ENCODE measurements at regions not wholly inside any gene's neighbourhood (a gene's known extent, or its start where the extent isn't known, plus 50 kb on each side); places are given as distances from the start of the nearest gene placed in this dataset.

DNA sequence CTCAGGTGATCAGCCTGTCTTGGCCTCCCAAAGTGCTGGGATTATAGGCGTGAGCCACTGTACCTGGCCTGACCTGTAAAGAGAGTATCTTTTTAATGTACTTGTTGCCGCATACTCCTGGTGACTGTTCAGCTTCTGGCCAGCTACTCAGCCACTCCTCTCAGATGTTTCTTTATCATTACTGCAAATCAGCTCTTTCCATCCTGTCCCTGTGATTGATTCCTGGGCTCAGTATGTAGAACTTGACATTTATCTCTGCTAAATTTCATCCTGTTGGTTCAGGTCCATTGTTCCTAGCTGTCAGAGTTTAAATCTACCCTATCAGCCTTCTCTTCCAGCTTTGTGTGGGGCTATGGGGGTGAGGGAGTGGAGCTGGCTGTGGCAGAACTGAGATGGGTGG, 211.5 kb upstream of the ASIC2 start:
- ATAC-seq: no peak
- intact Hi-C loops (cut with DNase I): no loop called here
- DNase-seq (ENCODE audit: low spot score): no peak

GRCh38 chr17:33506889-33507650, 214.0 kb upstream of the ASIC2 start:
- ATAC-seq (no peak), DNase-seq (ENCODE audit: low spot score) (no peak)
- intact Hi-C loops (cut with DNase I): no loop called here

DNA sequence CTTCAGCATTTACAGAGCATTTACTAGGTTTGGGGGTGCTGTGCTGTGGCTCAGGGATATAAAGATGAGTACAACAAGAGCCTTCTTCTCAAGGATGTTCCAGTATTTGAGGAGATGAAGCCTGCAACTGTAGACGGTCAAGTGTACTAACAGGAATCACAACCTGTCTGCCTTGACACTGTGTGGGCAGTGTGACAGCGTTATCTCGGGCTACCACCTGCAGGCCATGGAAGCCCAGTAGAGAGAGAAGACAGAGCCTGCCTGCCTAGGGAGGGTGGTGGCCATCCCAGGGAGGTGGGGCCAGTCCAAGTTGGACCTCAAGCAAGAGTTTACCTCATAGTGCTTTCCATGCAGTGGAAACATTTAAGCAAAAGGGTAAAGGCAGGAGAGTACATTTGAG, 215.1 kb upstream of the ASIC2 start:
- intact Hi-C loops (cut with DNase I): no loop called here
- ATAC-seq: no peak
- DNase-seq (ENCODE audit: low spot score): no peak

GRCh38 chr17:33509331-33509730, 216.2 kb upstream of the ASIC2 start:
- ATAC-seq (no peak), DNase-seq (ENCODE audit: low spot score) (no peak)
- intact Hi-C loops (cut with DNase I): no loop called here

DNA sequence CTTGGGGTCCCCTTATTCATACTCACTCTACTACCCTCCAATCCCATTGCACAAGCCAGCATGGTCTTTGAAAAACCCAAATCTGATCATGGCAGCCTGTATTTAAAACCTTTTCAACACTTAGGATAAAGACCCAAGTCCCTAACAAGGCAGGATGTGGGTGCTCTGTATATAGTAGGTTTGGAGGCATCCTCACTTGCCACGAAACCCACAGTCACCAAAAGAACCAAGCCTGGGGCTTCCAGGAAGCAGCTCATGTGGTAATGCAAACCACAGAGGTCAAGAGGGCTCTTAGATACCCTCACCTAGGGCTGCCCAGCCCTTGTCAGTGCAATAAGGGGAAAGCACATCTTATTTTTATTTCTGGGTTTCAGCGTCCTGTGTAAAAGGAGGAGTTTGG, 218.6 kb upstream of the ASIC2 start:
- ATAC-seq: no peak
- intact Hi-C loops (cut with DNase I): no loop called here

GRCh38 chr17:33512113-33512512, 219.0 kb upstream of the ASIC2 start:
- no peak for ATAC-seq
- intact Hi-C loops (cut with DNase I): no loop called here
- no peak for DNase-seq (ENCODE audit: low spot score)

More for the DNA sequence above, 218.6 kb upstream of the ASIC2 start:
- no peak for DNase-seq (ENCODE audit: low spot score)

DNA sequence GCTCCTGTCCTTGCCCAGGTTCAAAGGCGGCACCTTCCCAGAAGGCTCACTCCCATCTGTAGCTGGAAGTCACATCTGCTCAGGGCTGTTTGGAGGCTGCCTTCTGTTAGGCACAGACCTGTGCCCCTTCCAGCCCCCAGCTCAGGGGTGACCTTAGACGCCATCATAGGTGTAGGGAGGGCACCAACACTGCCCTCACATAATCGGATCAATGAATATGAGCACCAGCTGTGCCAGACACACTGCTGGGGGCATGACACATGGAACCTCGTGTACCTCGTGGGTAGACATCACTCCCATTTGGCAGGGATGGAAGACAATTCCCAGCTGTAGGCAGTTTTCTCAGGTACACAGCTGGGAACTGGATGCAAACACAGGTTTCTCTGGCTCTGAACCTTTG, 220.7 kb upstream of the ASIC2 start:
- intact Hi-C loops (cut with DNase I): no loop called here
- DNase-seq (ENCODE audit: low spot score) (no peak), ATAC-seq (no peak)

- DNase-seq (ENCODE audit: low spot score): no peak
- no peak for ATAC-seq
- intact Hi-C loops (cut with DNase I): no loop called here
These were observed 221.3 kb upstream of the ASIC2 start for GRCh38 chr17:33514369-33514768.

DNA sequence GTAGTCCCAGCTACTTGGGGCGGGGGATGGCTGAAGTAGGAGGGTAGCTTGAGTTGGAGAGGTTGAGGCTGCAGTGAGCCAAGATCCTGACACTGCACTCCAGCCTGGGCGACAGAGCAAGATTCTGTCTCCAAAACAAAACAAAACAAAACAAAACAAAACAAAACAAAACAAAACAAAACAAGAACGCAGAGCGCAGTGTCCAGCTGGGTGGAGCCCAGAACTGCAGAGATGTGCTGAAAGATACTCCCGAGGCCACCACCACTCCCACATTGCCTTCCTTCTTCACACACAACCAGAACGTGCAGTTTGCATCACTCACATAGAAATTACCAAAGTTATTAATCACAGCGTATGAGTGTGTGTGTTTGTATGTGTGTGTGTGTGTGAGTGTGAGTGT, 222.9 kb upstream of the ASIC2 start:
- ATAC-seq (no peak), DNase-seq (ENCODE audit: low spot score) (no peak)
- intact Hi-C loops (cut with DNase I): no loop called here

GRCh38 chr17:33516645-33517044, 223.6 kb upstream of the ASIC2 start:
- DNase-seq (ENCODE audit: low spot score) (no peak), ATAC-seq (no peak)
- intact Hi-C loops (cut with DNase I): no loop called here

GRCh38 chr17:33517746-33518145, 224.7 kb upstream of the ASIC2 start:
- ATAC-seq: no peak
- intact Hi-C loops (cut with DNase I): no loop called here
- no peak for DNase-seq (ENCODE audit: low spot score)

GRCh38 chr17:33519692-33520091, 226.6 kb upstream of the ASIC2 start:
- ATAC-seq (no peak), DNase-seq (ENCODE audit: low spot score) (no peak)
- intact Hi-C loops (cut with DNase I): no loop called here

DNA sequence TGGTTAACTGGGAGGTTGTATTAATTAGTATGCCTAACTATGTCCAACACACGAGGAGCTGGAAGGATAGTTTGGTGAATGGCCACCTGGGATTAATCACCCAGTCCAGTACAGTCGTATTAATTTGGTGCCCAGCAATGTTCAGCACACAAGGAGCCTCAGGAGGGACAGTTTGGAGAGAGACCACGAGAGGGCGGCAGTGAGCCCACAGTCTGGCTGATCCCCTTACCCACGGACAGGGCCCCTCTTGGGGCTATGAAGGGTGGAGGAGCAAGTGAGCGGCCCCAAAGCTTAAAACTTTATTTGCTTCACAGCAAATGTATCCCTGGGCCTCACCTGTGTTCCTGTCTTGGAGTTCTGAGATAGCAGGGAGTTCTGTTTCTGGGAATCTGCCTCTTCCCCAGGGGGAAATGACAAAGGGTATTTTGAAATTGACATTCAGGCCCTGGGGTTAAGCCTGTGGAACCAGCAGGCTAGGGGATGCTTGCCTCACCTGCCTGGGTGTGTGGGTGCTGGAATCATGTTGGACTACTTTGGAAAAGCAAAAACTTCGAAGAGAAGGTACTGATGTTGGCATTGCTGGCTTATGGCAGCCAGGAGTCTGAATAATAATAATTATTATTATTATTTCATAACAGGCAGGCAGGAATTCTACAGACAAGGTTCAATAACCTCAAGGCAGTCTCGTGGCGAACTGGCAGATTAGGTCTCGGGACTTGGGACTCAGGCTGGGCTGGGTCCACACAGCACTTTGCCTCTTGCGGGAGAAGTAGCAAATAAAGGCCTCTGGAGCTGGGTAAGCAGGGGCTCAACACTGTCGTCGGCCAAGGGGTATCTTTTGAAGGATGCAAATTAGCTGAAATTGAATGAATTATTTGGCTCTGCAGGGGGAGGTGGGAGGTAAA, 227.6 kb upstream of the ASIC2 start:
- intact Hi-C loops (cut with DNase I): no loop called here
- ATAC-seq: no peak

DNA sequence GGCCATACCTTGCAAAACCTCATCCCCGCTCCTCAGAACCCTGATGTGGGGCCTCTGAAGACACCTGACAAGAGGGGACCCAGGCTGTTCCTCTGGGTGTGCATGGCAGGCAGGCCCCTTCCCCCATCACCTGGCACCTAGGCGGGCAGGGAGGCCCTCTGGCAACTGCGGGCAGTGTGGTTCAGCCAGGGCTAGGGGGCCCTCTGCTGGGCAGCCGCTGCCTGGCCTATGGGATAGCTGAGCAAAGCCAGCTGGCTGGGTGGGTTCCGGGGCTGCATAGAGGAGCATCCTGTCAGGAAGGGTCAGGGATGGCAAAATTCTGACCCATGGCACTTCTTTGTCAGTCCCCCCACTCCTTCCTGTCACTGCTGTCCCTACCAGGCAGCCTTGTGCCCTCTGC, 228.7 kb upstream of the ASIC2 start:
- intact Hi-C loops (cut with DNase I): no loop called here
- DNase-seq (ENCODE audit: low spot score) (no peak), ATAC-seq (no peak)

More for the DNA sequence above, 227.6 kb upstream of the ASIC2 start:
- peak; percentile 58 for DNase-seq (ENCODE audit: low spot score)

DNA sequence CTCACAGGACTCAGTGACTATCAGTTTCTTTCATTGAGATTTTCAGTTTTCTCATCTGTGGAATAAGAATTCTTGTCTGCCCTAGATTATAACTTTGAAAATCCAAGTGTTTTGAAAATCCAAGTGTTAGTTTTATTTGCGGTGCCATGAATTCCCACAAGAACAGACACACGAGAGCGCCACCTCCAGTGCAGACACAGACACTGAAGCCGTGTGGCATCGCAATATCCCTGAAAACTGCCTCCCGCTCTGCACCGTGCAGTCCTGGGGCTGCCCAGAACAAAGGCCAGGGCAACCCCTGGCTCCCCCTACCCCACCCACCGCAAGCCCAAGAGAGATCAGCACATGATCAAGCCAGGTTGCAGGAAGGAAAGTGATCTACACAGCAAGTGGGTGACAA, 229.5 kb upstream of the ASIC2 start:
- ATAC-seq: no peak
- intact Hi-C loops (cut with DNase I): no loop called here

DNA sequence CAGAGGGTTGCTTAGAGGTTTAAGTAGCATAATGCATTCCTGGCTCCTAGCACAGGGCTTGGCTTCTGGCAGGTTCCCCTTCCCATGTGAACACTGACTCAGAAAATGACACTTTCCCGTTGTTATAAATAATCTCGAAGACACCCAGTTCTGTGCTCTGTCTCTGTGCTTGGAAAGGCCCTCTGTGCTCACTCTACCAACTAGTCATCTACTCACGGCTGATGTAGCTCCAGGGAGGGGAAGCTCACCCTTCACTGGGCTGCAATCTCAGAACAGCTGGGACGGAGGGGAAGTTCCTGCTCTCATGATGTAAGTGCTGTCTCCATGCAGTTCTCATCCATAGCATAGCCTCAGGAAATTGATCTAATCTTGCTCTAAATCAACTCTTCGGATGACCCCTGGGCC, 230.5 kb upstream of the ASIC2 start:
- ATAC-seq (no peak), DNase-seq (ENCODE audit: low spot score) (no peak)
- intact Hi-C loops (cut with DNase I): no loop called here

More for the DNA sequence above, 229.5 kb upstream of the ASIC2 start:
- DNase-seq (ENCODE audit: low spot score): no peak

DNA sequence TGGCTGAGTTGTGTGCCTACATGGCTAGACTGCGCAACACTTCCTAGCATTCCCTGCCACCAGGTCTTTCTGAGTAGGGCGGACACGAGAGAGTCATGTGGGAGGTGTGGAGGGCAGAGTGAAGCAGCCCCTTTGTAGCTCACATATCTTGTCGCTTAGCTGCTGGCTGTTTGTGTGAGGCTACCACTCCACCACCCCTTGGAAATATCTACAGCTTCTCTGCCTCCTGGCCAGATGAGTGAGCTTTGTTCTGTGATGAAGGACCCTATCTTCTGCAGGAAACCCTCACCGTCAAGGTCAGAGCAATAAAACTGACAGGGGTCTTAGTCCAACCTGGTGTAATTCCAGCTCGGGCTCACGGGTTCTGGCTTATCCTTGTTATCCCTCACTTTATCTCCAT, 232.1 kb upstream of the ASIC2 start:
- no peak for ATAC-seq
- intact Hi-C loops (cut with DNase I): no loop called here
- DNase-seq (ENCODE audit: low spot score): no peak

- ATAC-seq (no peak), DNase-seq (ENCODE audit: low spot score) (no peak)
- intact Hi-C loops (cut with DNase I): no loop called here
These were observed 233.6 kb upstream of the ASIC2 start for GRCh38 chr17:33526717-33527116.

DNA sequence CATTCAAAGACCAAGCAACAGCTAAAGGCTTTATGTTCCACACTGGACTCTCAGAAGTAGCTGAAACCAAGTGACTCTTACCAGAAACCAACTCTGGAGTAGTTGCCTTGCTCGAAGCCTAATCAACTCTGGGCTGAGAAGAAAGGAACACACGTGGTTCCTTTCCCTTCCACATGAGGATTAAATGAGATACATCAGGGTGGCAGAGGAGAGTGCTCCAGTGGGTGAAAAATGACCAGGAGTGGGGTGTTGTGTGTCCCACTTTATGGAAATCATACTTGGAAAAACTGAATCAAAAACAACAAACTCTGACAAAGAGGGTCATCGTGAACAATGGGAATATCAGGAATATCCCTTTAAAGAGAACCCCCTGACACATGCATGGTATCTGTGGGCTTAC, 234.2 kb upstream of the ASIC2 start:
- intact Hi-C loops (cut with DNase I): no loop called here
- ATAC-seq (no peak), DNase-seq (ENCODE audit: low spot score) (no peak)

DNA sequence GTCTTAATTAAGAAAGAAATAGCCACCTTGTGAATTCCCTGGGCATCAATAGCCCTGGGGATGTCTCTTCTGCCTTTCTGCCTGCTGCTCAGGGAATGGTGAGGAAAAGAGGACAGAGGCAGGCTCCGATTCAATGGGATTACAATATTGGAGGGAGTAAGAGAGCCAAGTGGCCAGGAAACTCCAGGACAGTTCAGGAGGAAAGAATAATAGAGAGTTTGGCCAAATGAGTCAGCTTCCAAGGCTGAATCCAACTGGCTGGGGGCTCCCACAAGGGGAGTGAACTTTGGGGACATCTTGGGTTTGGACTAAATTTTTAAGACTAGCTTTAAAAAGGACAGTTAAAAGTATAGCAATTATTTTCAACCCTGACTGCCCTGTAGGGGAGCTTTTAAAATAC, 235.8 kb upstream of the ASIC2 start:
- ATAC-seq: no peak
- no peak for DNase-seq (ENCODE audit: low spot score)
- intact Hi-C loops (cut with DNase I): no loop called here
